Endodermal cell (in vitro differentiated cells): ENCODE measurements at regions not wholly inside any gene's neighbourhood (a gene's known extent, or its start where the extent isn't known, plus 50 kb on each side); places are given as distances from the start of the nearest gene placed in this dataset.

ENCODE experiments used
- DNase-seq: peaks from one replicate; pipeline ENCODE4 v3.0.0-alpha.2; 2017
- H3K27ac ChIP-seq: 2 replicates; pipeline ENCODE4 v1.5.1; 2013; ENCODE audit warnings: mild to moderate bottlenecking, low read depth, low read length, moderate library complexity
- H3K27me3 ChIP-seq: 2 replicates; pipeline ENCODE4 v1.6.1; 2013; ENCODE audit warnings: mild to moderate bottlenecking, low read length, moderate library complexity; ENCODE audit not compliant: insufficient read depth, control insufficient read depth, poor library complexity, severe bottlenecking
- H3K36me3 ChIP-seq: 2 replicates; pipeline ENCODE4 v1.7.0; 2013; ENCODE audit warnings: mild to moderate bottlenecking, low read length, moderate library complexity; ENCODE audit not compliant: control insufficient read depth, insufficient read depth
- H3K4me1 ChIP-seq: one replicate; pipeline ENCODE4 v1.7.0; 2013; ENCODE audit warnings: low read length; ENCODE audit not compliant: control insufficient read depth, insufficient read depth
- H3K4me3 ChIP-seq: 2 replicates; pipeline ENCODE4 v1.5.1; 2013; ENCODE audit warnings: mild to moderate bottlenecking, low read length, moderate library complexity
- H3K9ac ChIP-seq: 2 replicates; pipeline ENCODE4 v1.6.1; 2013; ENCODE audit warnings: mild to moderate bottlenecking, low read length, moderate library complexity; ENCODE audit not compliant: poor library complexity, severe bottlenecking; ENCODE audit errors: extremely low read depth
- H3K9me3 ChIP-seq: 2 replicates; pipeline ENCODE4 v1.6.1; 2013; ENCODE audit warnings: mild to moderate bottlenecking, low read length, moderate library complexity; ENCODE audit not compliant: control insufficient read depth
- H3K27ac Mint-ChIP-seq: 2 replicates; pipeline ENCODE4 v1.8.0; 2020; ENCODE audit warnings: mixed read lengths
- H3K27me3 Mint-ChIP-seq: 2 replicates; pipeline ENCODE4 v1.8.0; 2021; ENCODE audit warnings: mild to moderate bottlenecking, mixed read lengths; ENCODE audit not compliant: insufficient read depth
- H3K36me3 Mint-ChIP-seq: 2 replicates; pipeline ENCODE4 v1.8.0; 2020; ENCODE audit warnings: low read depth, mixed read lengths
- H3K4me1 Mint-ChIP-seq: 2 replicates; pipeline ENCODE4 v1.8.0; 2020; ENCODE audit warnings: mixed read lengths
- H3K4me3 Mint-ChIP-seq: 2 replicates; pipeline ENCODE4 v1.8.0; 2020; ENCODE audit warnings: mild to moderate bottlenecking, moderate library complexity, mixed read lengths
- H3K9me3 Mint-ChIP-seq: 2 replicates; pipeline ENCODE4 v1.8.0; 2020; ENCODE audit warnings: mild to moderate bottlenecking, mixed read lengths
- WGBS, 2 experiments: methylation state at CpG; one replicate each; pipeline versions ENCODE4 v1.1.5 to v1.1.7; 2013; ENCODE audit warnings: missing lambda C conversion rate in 2 of 2, mixed read lengths in 1 of 2; ENCODE audit not compliant: insufficient coverage in 1 of 2, insufficient read length in 1 of 2; 5-methylcytosine and 5-hydroxymethylcytosine counted together
- TF ChIP-seq, protein P1 (sequence below): fragments of 200-600 bp; sonication (generic); conservative IDR thresholded peaks from 2 replicates; pipeline ENCODE4 v1.5.0; 2021; ENCODE audit warnings: antibody characterized with exemption, mild to moderate bottlenecking

GRCh38 chr3:56966104-56966503, 94.4 kb upstream of the SPATA12 start:
- Histone ChIP-seq H3K4me1 (no peaks in the 10 kb centered on the region), H3K27ac (no peak overlapping the region), H3K9me3 (no peaks in the 10 kb centered on the region), H3K4me3 (no peak overlapping the region), H3K36me3 (no peaks in the 10 kb centered on the region), H3K27me3 (no peaks in the 10 kb centered on the region), H3K9ac (no peak overlapping the region)
- no peak overlapping the region for H3K4me3 Mint-ChIP-seq
- H3K9me3 Mint-ChIP-seq: peaks cover 2% of the 10 kb centered on the region
- TF ChIP-seq, protein P1, sequence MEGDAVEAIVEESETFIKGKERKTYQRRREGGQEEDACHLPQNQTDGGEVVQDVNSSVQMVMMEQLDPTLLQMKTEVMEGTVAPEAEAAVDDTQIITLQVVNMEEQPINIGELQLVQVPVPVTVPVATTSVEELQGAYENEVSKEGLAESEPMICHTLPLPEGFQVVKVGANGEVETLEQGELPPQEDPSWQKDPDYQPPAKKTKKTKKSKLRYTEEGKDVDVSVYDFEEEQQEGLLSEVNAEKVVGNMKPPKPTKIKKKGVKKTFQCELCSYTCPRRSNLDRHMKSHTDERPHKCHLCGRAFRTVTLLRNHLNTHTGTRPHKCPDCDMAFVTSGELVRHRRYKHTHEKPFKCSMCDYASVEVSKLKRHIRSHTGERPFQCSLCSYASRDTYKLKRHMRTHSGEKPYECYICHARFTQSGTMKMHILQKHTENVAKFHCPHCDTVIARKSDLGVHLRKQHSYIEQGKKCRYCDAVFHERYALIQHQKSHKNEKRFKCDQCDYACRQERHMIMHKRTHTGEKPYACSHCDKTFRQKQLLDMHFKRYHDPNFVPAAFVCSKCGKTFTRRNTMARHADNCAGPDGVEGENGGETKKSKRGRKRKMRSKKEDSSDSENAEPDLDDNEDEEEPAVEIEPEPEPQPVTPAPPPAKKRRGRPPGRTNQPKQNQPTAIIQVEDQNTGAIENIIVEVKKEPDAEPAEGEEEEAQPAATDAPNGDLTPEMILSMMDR: no peak
- DNase-seq: no peak
- no peaks in the 10 kb centered on the region for H3K4me1 Mint-ChIP-seq
- no peak overlapping the region for H3K27ac Mint-ChIP-seq
- WGBS, 2 experiments: 94 to 100% methylated on average over 1 of the region's 1 CpG
- no peaks in the 10 kb centered on the region for H3K27me3 Mint-ChIP-seq
- H3K36me3 Mint-ChIP-seq: peaks cover 2% of the 10 kb centered on the region

DNA sequence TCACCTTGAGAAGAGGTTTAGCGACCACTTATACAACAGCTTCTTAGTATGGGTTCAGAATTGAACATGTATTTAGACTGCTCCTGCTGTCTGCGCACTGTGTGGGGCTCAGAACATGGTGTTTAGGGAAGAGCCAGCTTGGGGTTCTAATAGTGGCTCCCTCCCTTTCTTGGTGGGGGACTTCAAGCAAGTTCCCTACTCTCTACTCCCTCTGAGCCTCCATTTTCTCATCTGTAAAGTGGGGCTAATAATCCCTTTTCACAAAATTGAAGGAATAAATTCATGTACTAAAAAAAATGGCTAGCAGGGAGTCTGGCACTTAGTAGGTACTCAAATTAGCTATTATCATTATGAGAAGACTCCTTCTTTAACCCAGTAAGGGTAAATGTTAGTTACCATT, 97.5 kb upstream of the SPATA12 start:
- Mint-ChIP-seq H3K36me3 (peaks cover 2% of the 10 kb centered on the region), H3K27me3 (no peaks in the 10 kb centered on the region), H3K9me3 (peaks cover 2% of the 10 kb centered on the region), H3K4me1 (no peaks in the 10 kb centered on the region), H3K4me3 (no peak overlapping the region), H3K27ac (no peak overlapping the region)
- Histone ChIP-seq H3K9me3 (no peaks in the 10 kb centered on the region), H3K36me3 (no peaks in the 10 kb centered on the region), H3K4me1 (no peaks in the 10 kb centered on the region), H3K4me3 (no peak overlapping the region), H3K27me3 (no peaks in the 10 kb centered on the region), H3K27ac (no peak overlapping the region), H3K9ac (no peak overlapping the region)
- TF ChIP-seq, protein P1: no peak
- 98 to 100% methylated on average over 2 of the region's 2 CpGs for WGBS, 2 experiments
- DNase-seq: peak; percentile 14

DNA sequence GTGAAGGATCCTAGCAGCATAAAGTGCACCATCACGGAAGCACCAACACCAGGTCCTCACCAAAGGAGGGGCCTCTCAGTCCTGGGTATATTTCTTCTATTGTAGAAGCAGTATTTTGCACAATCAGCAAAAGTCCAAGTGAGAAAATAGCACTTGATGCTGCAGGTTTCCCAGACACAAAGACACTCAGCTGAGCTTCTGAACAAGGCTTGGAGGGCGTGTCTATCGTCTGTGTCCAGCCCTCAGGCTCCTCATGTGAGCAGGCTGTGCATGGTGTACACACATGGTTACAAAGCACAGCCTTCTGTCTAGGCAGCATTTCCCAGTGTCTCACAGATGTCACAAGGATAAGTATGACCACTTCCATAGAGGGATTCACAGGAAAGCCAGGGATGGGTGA, 98.3 kb upstream of the SPATA12 start:
- TF ChIP-seq, protein P1: no peak
- no peak overlapping the region for H3K27ac Mint-ChIP-seq
- Histone ChIP-seq H3K36me3 (no peaks in the 10 kb centered on the region), H3K9me3 (no peaks in the 10 kb centered on the region), H3K27ac (no peak overlapping the region), H3K4me3 (no peak overlapping the region), H3K4me1 (no peaks in the 10 kb centered on the region), H3K9ac (no peak overlapping the region), H3K27me3 (no peaks in the 10 kb centered on the region)
- no peaks in the 10 kb centered on the region for H3K27me3 Mint-ChIP-seq
- no peak overlapping the region for H3K4me3 Mint-ChIP-seq
- WGBS, 2 experiments: 93 to 95% methylated on average over 3 of the region's 3 CpGs
- peak; percentile 28 for DNase-seq
- H3K36me3 Mint-ChIP-seq: peaks cover 4% of the 10 kb centered on the region
- H3K9me3 Mint-ChIP-seq: peaks cover 2% of the 10 kb centered on the region
- no peaks in the 10 kb centered on the region for H3K4me1 Mint-ChIP-seq
